Jurkat, Clone E6-1 (cell line): ENCODE measurements at regions not wholly inside any gene's neighbourhood (a gene's known extent, or its start where the extent isn't known, plus 50 kb on each side); places are given as distances from the start of the nearest gene placed in this dataset.
"Not testable (repeated sequence)": the region's sequence is repeated elsewhere in the genome, so short reads cannot be mapped to it uniquely, and the experiment has no call there.

Experiments used
- DNase-seq: peaks from one replicate; pipeline ENCODE4 v3.0.0-alpha.2; 2011; ENCODE audit warnings: low read depth, low spot score
- H3K4me3 ChIP-seq: 2 replicates; pipeline ENCODE4 v1.5.1; 2011; ENCODE audit warnings: mild to moderate bottlenecking, low read length, control low read depth, moderate library complexity

DNA sequence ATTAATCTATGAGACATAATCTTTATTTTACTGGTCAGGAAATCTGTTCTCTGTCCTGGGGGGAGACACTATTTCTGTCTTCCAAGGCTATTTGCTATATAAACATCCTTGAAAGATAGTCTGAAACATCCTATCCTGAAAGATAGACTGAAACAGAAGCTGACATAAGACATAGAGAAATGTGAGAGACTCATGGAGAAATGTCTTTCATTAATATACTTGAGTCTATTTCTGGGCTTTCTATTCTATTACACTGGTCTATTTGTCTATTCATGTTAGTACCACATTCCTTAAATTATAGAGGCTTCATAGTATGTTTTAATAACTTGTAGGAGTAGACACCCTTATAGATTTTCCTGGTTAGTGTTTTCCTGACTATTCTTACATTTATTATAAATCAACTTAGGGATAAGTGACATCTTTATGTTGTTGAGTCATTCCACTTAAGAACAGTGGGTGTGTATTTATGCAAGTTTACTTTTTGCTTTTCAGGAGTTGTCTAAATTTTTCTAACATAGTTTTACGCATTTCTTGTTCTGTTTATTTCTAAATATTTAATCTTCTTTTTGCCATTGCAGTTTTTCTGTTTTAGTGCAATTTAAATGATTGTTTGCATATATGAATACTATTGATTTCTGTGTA is 244.9 kb upstream of the ZSWIM2 start:
- DNase-seq, result no peak
- H3K4me3 ChIP-seq, result no peak overlapping the region

GRCh38 chr2:187091664-187092063 is 242.7 kb upstream of the ZSWIM2 start:
- no peak for DNase-seq
- no peak overlapping the region for H3K4me3 ChIP-seq

GRCh38 chr2:187084524-187084923 is 235.6 kb upstream of the ZSWIM2 start:
- H3K4me3 ChIP-seq, result no peak overlapping the region
- no peak for DNase-seq

DNA sequence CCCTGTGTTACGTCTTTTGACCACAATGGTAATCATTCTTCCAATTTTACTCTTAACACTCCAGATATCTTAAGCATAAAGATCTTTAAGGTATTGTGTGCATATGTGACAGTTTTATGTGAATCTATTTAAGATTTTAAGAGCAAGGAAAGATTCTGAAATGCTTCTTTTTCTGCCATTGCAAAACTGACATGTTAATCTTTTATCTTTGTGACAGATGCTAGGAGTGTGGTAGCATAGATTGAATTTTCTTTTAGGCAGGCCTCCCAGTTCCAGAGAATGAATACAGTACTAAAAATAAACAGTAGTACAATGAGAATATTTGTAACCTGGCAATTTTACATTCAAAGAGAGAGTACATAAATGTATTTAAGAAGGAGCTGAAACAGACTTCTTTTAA is 232.5 kb upstream of the ZSWIM2 start:
- DNase-seq, result no peak
- H3K4me3 ChIP-seq, result no peak overlapping the region

DNA sequence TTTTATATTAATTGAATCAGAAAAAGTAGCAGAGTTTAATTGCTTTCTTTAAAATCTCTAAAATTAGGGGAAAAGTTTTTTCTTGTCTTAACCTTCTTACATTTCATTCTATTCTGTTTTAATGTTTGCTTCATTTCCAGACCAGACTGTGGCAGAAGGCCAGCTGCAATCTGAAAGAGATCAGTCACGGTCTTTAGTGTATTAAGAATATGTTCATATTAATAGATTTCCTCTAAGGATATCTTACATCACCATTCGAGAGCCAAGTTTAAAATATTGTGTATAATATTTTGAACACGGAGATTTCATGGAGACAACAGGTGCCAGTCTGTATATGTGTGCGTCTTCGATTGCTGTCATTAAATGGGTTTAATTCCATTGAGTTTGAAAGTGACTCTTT is 230.9 kb upstream of the ZSWIM2 start:
- DNase-seq, result no peak

DNA sequence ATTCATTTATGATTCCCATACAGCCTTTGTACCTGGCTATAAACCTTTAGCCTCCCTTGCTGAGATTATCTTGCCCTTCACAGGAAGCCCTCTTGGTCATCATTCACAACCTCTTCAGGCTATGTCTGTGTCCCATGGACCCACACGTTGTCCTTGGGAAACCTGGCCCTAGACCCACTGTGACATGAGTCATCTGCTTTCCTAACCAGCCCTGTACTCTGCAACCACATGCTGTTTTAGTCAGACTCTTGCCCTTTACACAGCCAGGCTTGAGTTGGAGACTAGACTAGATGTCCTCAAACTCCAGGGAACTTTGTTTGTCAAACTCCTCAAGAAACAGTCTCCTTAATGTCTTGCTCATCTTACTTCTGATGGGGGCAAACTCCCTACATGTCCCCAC is 229.3 kb upstream of the ZSWIM2 start:
- DNase-seq, result no peak
- no peak overlapping the region for H3K4me3 ChIP-seq

More for the DNA sequence above, 230.9 kb upstream of the ZSWIM2 start:
- H3K4me3 ChIP-seq, result no peak overlapping the region

DNA sequence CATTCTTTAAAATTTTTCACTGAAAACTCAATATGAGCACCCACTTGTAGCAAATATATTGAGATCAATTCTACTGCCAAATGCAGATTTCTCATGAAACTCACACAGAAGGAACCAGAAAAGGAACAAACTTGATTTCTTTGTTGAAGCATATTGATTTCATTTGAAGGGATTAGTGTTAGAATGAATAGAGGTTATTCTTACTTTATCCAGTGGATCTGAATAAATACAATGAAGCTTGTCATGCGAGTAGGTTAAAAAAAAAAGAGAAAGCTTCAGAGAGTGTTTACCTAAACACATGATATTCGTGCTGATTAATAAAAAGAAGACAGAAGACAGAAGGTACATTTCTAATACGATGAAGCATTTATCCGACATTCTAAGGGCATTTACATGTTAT is 226.7 kb upstream of the ZSWIM2 start:
- DNase-seq, result no peak
- no peak overlapping the region for H3K4me3 ChIP-seq

GRCh38 chr2:187075199-187075635 is 226.2 kb upstream of the ZSWIM2 start:
- no peak for DNase-seq
- no peak overlapping the region for H3K4me3 ChIP-seq

- no peak overlapping the region for H3K4me3 ChIP-seq
- no peak for DNase-seq
These were observed 209.2 kb upstream of the ZSWIM2 start for GRCh38 chr2:187058198-187058597.

DNA sequence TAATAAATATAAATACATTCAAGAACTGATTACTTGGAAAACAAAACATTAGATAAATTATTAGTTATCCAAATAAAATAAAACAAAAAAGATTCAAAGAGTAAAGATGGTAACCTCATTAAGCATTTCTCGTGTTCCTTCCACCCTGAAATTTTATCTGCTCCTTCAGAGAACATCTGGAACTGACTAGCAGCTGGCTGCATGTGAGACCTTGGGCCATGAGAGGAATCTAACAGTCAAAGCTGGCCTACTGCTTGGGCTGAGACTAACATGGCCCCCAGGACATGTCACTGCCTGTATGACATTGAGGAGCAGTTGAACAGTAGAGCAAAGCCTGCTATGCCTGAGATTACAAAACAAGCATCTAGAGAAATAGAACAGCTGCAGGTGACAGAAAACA is 208.5 kb upstream of the ZSWIM2 start:
- DNase-seq, result no peak

GRCh38 chr2:187056416-187057334 is 207.7 kb upstream of the ZSWIM2 start:
- no peak overlapping the region for H3K4me3 ChIP-seq
- no peak for DNase-seq

More for the DNA sequence above, 208.5 kb upstream of the ZSWIM2 start:
- H3K4me3 ChIP-seq, result no peak overlapping the region

- H3K4me3 ChIP-seq, result no peak overlapping the region
These were observed 206.5 kb upstream of the ZSWIM2 start for GRCh38 chr2:187055463-187055862.

DNA sequence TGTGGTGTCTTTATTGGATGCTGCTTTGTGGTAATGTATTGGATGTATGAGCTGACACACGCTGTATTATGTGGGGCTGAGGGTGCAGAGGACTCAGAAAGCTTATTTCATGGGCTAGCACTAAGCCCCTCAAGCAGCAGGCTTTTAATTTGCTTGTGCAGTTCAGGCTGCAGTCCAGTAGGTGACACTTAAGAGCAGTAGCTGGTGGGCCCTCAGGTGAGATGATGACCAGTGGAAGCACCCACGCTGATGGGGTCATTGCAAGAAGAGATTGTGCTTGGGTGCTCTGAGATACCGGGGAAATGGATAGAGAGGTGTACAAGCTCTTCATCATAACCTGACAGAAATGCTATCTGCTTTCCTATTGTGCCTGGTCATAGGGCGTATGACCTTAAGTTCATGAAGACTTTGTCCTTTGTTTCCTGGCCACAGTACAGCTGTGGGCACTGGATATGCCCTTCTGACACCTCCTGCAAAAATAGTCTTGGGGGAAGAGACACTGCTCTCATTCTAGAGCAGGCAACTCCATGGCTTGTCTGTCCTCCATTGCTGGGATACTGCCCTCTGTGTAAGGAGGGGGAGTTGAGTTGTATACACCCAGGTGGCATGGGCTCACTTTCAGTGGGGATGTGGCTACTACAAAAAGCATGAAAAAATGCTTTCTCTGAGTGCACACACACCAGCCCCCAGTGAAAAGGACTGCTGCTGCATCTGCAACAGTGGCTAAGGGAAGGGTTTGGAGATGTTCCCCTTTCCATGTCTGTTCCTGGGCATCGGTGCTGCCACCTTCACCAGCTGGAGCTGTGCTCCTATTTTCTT is 205.7 kb upstream of the ZSWIM2 start:
- no peak overlapping the region for H3K4me3 ChIP-seq
- DNase-seq, result no peak

More at GRCh38 chr2:187055463-187055862, 206.5 kb upstream of the ZSWIM2 start:
- DNase-seq, result no peak

DNA sequence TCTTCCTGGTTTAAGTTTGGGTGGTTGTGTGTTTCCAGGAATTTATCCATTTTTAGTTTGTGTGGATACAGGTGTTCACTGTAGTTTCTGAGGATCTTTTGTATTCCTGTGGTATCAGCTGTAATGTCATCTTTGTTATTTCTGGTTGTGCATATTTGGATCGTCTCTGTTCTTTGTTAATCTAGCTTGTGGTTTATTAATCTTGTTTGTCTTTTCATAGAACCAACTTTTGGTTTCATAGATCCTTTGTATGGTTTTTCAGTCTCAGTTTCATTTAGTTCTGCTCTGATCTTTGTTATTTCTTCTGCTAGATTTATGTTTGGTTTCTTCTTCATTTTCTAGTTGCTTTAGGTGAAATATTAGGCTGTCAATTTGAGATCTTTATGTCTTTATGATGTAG is 202.4 kb upstream of the ZSWIM2 start:
- H3K4me3 ChIP-seq, result no peak overlapping the region
- DNase-seq, result no peak

- no peak for DNase-seq
- H3K4me3 ChIP-seq, result no peak overlapping the region
These were observed 201.5 kb upstream of the ZSWIM2 start for GRCh38 chr2:187050409-187050998.

DNA sequence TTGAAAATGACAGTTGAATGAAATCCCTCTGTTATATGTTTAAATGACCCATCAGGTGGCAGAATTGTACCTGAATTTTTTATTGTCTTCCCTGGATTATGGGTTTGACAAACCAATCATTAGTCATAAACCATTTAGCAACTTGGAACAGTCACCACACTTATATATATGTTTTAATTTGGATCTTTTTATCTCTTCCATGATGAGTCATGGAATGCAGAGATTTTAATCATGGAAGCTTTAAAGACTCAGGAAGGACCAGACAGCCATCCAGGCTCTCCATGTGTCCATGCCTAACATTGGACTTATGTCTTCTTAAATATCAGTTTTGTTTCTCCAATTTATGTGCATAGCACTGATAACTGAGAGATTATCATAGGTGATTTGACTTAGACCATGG is 188.3 kb upstream of the ZSWIM2 start:
- no peak for DNase-seq
- H3K4me3 ChIP-seq, result no peak overlapping the region

DNA sequence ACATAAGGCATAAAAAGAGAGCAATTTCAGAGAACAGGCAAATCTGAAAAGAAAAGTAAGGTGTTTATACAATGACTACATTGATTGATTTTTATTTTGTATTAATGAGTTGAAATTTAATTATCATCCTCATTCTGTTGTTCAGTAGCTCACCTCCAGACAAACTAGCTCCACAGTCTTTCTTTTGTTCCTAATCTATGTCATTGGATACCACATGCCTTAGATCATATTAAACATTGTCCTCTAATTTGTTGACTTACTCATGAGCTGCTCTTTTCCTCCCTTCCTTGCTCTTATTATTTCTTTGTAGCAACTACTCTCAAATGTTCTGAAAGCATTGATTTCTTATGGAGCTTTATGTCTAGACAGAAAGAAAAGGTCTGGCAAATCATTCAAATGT is 185.5 kb upstream of the ZSWIM2 start:
- no peak for DNase-seq

GRCh38 chr2:187024739-187025138 is 175.8 kb upstream of the ZSWIM2 start:
- DNase-seq, result no peak
- no peak overlapping the region for H3K4me3 ChIP-seq

More for the DNA sequence above, 185.5 kb upstream of the ZSWIM2 start:
- no peak overlapping the region for H3K4me3 ChIP-seq

DNA sequence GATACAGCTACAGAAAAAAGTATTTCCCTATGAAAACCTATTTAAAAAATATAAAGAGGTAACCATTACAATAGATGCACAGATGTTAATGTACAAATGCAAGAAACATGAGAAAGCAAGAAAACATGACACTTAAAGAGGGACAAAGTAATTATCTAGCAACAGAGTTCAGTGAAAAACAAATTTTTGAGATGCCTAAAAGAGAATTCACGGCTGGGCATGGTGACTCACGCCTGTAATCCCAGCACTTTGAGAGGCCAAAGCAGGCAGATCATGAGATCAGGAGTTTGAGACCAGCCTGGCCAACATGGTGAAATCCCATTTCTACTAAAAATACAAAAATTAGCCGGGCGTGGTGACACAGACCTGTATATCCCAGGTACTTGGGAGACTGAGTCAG is 175.0 kb upstream of the ZSWIM2 start:
- DNase-seq, H3K4me3 ChIP-seq: not testable (repeated sequence)
